ENCODE measurements at regions not wholly inside any gene's neighbourhood (a gene's known extent, or its start where the extent isn't known, plus 50 kb on each side); places are given as distances from the start of the nearest gene placed in this dataset.

- Histone ChIP-seq H3K79me2 (ENCODE audit: control insufficient read depth in 1 of 2, insufficient read depth in 2 of 2, low read length in 2 of 2) (no peaks in the 10 kb centered on the region), H2BK5ac (ENCODE audit: low read depth, low read length) (no peak overlapping the region), H3K4ac (replicated peaks; ENCODE audit: insufficient read length, low read depth, low read length) (no peak overlapping the region), H2BK15ac (ENCODE audit: low read length) (no peak overlapping the region), H4K5ac (ENCODE audit: insufficient read length, low read depth, low read length) (no peak overlapping the region), H2AK5ac (ENCODE audit: low read depth, low read length) (no peak overlapping the region), H3K27ac (ENCODE audit: low read depth, low read length) (no peak overlapping the region), H4K91ac (replicated peaks; ENCODE audit: insufficient read length, low read length) (no peak overlapping the region), H3K79me1 (ENCODE audit: low read depth, low read length) (no peaks in the 10 kb centered on the region), H3K9me3 (ENCODE audit: insufficient read depth in 2 of 2, low read depth in 1 of 2, low read length in 1 of 2) (no peaks in the 10 kb centered on the region), H2BK20ac (ENCODE audit: low read length) (no peak overlapping the region), H2BK12ac (ENCODE audit: low read depth, low read length) (no peak overlapping the region), H4K8ac (ENCODE audit: extremely low read depth, insufficient read depth, low read length) (no peak overlapping the region), H3K14ac (ENCODE audit: insufficient read length) (no peak overlapping the region), H3K36me3 (ENCODE audit: control insufficient read depth in 2 of 4, insufficient read depth in 4 of 4, low read length in 3 of 4) (no peaks in the 10 kb centered on the region), H3K18ac (ENCODE audit: extremely low read depth, low read length) (no peak overlapping the region), H3K27me3 (replicated peaks in 1 of 4; ENCODE audit: control insufficient read depth in 3 of 4, extremely low read depth in 1 of 4, insufficient read depth in 3 of 4, low read length in 3 of 4) (peaks cover 0 to 1% (median 0%) of the 10 kb centered on the region in 4 experiments; a peak in 1 of 7 replicates), H3K4me2 (ENCODE audit: insufficient read depth in 1 of 2, low read depth in 2 of 2, low read length in 2 of 2) (no peak overlapping the region), H3K4me1 (replicated peaks in 1 of 4; ENCODE audit: control insufficient read depth in 3 of 4, insufficient read depth in 4 of 4, low read length in 3 of 4) (peaks cover 0 to 3% (median 0%) of the 10 kb centered on the region in 4 experiments; a peak in 1 of 7 replicates), H3K4me3 (ENCODE audit: extremely low read depth in 1 of 4, insufficient read depth in 2 of 4, low read depth in 3 of 4, low read length in 4 of 4) (no peak overlapping the region), H2BK120ac (replicated peaks; ENCODE audit: low read depth, low read length) (no peak overlapping the region), H2AFZ (ENCODE audit: low read length) (no peak overlapping the region), H4K20me1 (replicated peaks in 1 of 2; ENCODE audit: control insufficient read depth in 1 of 2, insufficient read depth in 2 of 2, low read length in 2 of 2) (no peaks in the 10 kb centered on the region), H3K9ac (replicated peaks in 1 of 4; ENCODE audit: extremely low read depth in 1 of 4, low read depth in 3 of 4, low read length in 3 of 4) (no peak overlapping the region), H3K56ac (replicated peaks; ENCODE audit: insufficient read length, low read depth, low read length) (no peak overlapping the region), H3K23ac (ENCODE audit: insufficient read length) (no peak overlapping the region), H3K23me2 (ENCODE audit: low read depth, low read length) (no peaks in the 10 kb centered on the region)
- POLR2A ChIA-PET (ENCODE audit: partially characterized antibody) = no interaction called here
- FAIRE-seq (no peak), DNase-seq (ENCODE audit: low read depth in 1 of 2, low spot score in 2 of 2) (no peak)
- WGBS, 2 experiments (ENCODE audit: extremely low coverage in 1 of 2, insufficient coverage in 1 of 2, insufficient read length in 1 of 2, insufficient replicate concordance in 2 of 2, low coverage in 1 of 2, low lambda C conversion rate in 2 of 2, missing lambda C conversion rate in 1 of 2) = 81% methylated on average over 3 of the region's 3 CpGs; no CpG with 5 or more reads in 1 of the 2 experiments
- CTCF ChIA-PET (ENCODE audit: partially characterized antibody) = interaction anchor here (0.5 kb wide), 1 partner anchor 606 kb away, joined by 4 read pairs; no protein-coding TSS in a partner anchor
- TF ChIP-seq KDM5A (IDR thresholded peaks at IDR 0.05; ENCODE audit: low read length) (no peak), POLR2AphosphoS5 (IDR thresholded peaks at IDR 0.05; ENCODE audit: low read depth, low read length) (no peak), EGR1 (IDR thresholded peaks at IDR 0.05; ENCODE audit: borderline replicate concordance, low read depth, low read length) (no peak), RAD21 (IDR thresholded peaks at IDR 0.05 in 1 of 2, conservative IDR thresholded peaks at IDR 0.05 in 1 of 2; ENCODE audit: low read depth in 2 of 2, low read length in 2 of 2) (no peak), RBBP5 (IDR thresholded peaks at IDR 0.05; ENCODE audit: borderline replicate concordance, low read depth, low read length) (no peak), SIX5 (IDR thresholded peaks at IDR 0.05; ENCODE audit: low read depth, low read length) (no peak), ATF2 (IDR thresholded peaks at IDR 0.05; ENCODE audit: low read length) (no peak), TBP (IDR thresholded peaks at IDR 0.05; ENCODE audit: low read depth, low read length) (no peak), HDAC6 (IDR thresholded peaks at IDR 0.05; ENCODE audit: low read depth, low read length) (no peak), RXRA (IDR thresholded peaks at IDR 0.05; ENCODE audit: insufficient read depth, low read depth, low read length) (no peak), BACH1 (IDR thresholded peaks at IDR 0.05; ENCODE audit: low read length) (no peak)
Measured at GRCh38 chr18:54466248-54467005, 108.7 kb downstream of the C18orf54 start.
